ENCODE measurements at regions not wholly inside any gene's neighbourhood (a gene's known extent, or its start where the extent isn't known, plus 50 kb on each side); places are given as distances from the start of the nearest gene placed in this dataset.
A peak's percentile ranks its signal among the peaks of the same experiment; 100 is the strongest.
"Not testable (repeated sequence)": the region's sequence is repeated elsewhere in the genome, so short reads cannot be mapped to it uniquely, and the experiment has no call there.

DNA sequence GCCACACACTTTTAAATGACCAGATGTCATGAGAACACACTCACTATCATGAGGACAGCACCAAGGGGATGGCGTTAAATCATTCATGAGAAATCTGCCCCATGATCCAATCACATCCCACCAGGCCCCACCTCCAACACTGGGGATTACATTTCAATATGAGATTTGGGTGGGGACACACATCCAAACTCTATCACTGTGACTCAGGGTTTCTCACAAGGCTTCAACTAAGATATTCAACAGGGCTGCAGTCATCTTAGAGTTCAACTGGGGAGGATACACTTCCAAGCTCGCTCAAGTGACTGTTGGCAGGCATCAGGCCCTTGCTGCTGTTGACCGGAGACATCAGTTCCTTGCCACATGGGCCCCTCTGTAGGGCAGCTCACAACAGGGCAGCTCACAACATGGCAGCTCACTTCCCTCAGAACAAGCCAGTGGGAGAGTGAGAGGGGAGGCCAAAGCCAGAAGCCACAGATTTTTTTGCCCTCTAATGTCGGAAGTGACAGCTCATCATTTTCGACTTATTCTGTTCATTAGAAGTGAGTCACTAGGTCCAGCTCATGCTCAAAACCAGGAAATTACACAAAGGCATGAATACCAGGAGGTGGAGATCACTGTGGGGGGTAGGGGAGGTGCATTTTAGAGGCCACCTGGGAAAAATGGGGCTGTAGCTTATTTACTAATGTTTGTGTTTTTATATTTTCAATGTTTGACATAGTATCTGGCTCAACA is 50.8 kb upstream of the PTHLH start:
- TF ChIP-seq JUND (IDR thresholded peaks at IDR 0.05; ENCODE audit: low read depth), result no peak
- DNase-seq (ENCODE audit: low read depth in 1 of 2, low spot score in 1 of 2), result no peak
- in situ Hi-C loops (cut with HindIII; ENCODE audit: low pct_unique_long_range_greater_than_20kb, low sequenced_read_pairs), result no loop called here

DNA sequence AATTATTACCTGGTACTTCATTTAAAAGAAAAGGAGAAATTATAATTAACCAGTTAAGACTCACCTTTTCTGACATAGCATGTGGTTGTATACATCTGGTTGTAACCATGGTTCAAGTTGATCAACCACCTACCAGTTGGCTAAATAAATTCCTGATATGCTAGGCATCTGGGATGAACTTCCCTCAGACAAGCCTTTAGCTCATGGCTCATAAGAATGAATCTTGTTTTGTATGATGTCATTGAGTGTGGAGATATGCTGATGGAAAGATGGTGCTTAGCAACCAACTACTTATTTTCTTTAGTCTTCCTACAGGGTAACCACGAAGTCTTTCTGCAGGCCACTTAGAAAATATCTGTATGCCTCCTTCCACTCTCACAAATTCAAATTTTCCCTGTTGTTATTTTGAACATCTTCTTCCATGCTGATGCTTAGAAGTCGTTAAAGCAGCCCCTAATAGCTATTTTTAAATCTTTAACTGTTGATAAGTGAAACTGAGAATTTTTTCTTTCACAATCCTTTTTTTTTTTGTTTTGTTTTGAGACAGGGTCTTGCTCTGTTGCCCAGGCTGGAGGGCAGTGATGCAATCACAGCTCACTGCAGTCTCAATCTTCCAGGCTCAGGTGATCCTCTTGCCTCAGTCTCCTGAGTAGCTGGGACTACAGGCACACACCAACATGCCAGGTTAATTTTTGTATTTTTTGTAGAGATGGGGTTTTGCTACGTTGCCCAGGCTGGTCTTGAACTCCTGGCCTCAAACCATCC is 51.9 kb upstream of the PTHLH start:
- DNase-seq (ENCODE audit: low read depth in 1 of 2, low spot score in 1 of 2), result no peak
- TF ChIP-seq JUND (IDR thresholded peaks at IDR 0.05; ENCODE audit: low read depth), result no peak
- in situ Hi-C loops (cut with HindIII; ENCODE audit: low pct_unique_long_range_greater_than_20kb, low sequenced_read_pairs), result no loop called here

DNA sequence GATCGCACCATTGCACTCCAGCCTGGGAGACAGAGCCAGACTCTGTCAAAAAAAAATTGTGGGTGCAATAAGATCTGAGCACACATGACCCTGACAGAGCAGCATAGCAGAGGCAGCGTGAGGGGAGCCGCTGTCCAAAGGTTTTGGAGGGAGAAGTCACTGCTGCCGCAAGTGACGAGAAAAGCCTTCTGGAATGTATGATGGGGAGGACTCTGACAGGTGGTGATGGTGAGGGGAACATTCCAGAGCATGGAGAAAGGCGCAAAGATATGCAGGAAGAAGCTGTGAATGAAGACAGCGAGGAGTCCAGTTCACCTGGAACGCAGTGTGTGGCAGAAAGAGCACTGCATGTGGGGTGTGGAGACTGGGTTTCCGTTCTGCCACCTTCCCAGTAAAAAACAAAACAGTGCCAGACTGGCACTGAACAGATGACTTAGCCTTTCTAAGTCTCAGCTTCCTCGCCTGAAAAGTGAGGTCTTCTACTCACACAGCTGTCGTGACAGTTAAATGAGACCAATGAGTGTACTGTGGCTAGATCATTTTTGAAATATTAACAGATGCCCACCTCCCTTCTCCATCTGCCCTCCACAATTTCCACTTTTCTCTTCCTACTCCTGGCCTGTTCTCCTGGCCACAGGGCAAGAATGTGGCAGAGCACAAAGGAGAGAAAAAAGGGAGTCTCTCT is 53.4 kb upstream of the PTHLH start:
- in situ Hi-C loops (cut with HindIII; ENCODE audit: low pct_unique_long_range_greater_than_20kb, low sequenced_read_pairs), result no loop called here

DNA sequence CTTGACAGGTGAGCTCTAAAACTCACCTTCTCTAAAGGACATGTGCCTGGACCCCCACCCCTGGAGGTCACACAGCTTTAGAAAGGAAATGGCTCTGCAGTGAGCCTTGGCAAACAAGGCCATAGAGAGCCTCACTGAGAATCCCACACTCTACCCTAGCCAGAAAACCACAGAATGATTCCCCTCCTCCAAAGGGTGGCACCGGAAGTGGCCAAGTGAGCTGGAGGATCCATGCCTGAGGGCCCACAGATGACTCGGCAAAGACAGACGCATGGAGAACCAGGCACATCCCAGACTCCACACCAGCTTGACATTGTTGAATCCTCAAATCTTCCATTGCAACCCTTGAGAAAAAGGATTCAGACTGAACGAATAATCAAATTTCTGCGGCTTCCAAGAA is 54.2 kb upstream of the PTHLH start:
- in situ Hi-C loops (cut with HindIII; ENCODE audit: low pct_unique_long_range_greater_than_20kb, low sequenced_read_pairs), result no loop called here
- peak in 1 of 2 experiments; percentile 13 for DNase-seq (ENCODE audit: low read depth in 1 of 2, low spot score in 1 of 2)
- TF ChIP-seq JUND (IDR thresholded peaks at IDR 0.05; ENCODE audit: low read depth), result no peak

More for the DNA sequence above, 53.4 kb upstream of the PTHLH start:
- DNase-seq (ENCODE audit: low read depth in 1 of 2, low spot score in 1 of 2), result no peak
- TF ChIP-seq JUND (IDR thresholded peaks at IDR 0.05; ENCODE audit: low read depth), result no peak

DNA sequence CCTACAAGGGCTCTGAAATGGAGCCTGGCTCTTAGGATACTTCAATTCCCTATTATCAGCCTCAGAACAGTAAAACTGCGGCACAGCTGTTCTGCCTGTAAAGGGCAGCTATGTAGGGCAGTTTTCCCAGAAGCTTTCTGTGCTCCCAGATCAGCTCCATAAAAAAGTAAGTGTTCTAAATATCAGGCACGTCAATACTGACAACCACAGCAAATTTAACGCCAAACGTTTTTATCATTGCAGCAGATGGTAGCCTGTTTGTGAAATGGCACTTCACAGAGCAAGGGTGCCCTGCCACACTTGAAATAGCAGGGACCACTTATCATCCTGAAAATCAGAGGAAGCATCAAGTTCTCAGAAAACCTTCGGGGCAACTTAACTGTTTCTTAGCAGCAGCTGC is 54.8 kb upstream of the PTHLH start:
- TF ChIP-seq JUND (IDR thresholded peaks at IDR 0.05; ENCODE audit: low read depth), result no peak
- in situ Hi-C loops (cut with HindIII; ENCODE audit: low pct_unique_long_range_greater_than_20kb, low sequenced_read_pairs), result no loop called here
- DNase-seq (ENCODE audit: low read depth in 1 of 2, low spot score in 1 of 2), result no peak

DNA sequence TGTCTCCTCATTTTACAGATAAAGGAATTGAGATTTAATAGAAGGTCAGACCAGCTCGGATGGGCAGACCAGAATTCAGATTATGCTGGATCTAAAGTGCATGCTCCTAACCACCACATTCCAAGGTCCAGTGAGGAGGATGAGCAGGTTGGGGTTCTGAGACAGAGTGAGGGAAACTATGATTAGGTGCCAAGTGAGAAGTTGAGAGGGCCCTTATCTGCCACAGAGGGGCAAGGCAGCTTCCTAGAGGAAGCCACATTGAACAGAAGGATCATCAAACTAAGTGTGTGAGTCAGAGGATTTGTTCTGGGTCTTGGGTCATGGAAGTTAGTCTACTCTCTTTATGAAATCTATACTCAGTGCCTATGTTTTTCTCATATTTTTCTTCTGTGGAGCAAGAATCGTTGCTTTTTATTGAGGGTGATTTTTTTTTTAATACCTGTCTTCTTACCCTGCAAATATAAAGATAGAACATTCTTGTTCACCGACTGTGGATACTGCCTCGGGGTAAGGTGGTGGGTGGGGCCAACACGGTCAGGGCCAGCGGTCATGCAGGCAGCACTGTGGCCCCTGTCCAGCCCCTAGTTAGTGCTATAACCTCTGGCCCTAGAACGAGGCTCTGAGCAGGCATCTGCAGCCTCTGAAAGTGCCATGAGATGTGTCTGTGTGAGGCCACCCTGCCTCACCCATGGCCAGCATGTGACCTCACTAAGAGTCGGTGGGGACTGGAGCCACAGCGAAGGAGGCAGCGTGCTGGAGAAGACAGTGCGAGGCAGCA is 55.6 kb upstream of the PTHLH start:
- no peak for TF ChIP-seq JUND (IDR thresholded peaks at IDR 0.05; ENCODE audit: low read depth)
- in situ Hi-C loops (cut with HindIII; ENCODE audit: low pct_unique_long_range_greater_than_20kb, low sequenced_read_pairs), result no loop called here
- DNase-seq (ENCODE audit: low read depth in 1 of 2, low spot score in 1 of 2), result no peak

DNA sequence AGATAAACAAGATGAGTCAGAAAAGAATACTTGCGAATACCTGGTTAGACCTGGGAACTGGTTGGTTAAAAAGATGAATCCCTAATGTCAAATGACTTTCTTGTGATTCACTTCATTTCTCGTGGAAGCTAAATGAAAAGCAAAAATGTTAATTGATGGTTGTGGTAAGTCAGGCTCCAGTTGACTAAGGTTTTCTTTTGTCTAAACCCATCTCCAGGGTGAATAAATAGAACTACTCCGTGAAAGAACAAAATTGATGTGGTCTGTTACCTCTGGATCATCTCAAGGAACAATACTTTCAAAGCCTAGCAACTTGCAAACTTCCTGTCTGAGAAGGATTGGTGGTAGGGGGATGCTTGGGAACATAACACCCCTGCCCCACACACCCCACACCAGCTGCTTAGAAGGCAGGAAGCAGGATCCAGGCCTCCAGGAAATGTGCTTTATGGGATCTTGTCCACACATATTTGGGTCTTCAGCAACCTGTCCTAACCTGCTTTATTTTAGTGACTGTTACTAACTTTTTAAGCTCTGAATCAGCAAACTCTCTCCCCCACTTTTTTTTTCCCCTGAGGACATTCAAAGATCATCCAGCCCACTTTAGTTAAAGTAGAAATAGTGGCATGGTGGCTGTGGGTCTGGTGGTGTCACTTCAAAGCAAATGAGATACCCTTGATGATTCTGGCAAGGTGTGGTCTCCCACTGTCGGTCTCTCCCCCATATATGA is 60.4 kb upstream of the PTHLH start:
- no peak for TF ChIP-seq JUND (IDR thresholded peaks at IDR 0.05; ENCODE audit: low read depth)
- in situ Hi-C loops (cut with HindIII; ENCODE audit: low pct_unique_long_range_greater_than_20kb, low sequenced_read_pairs), result no loop called here
- no peak for DNase-seq (ENCODE audit: low read depth in 1 of 2, low spot score in 1 of 2)

DNA sequence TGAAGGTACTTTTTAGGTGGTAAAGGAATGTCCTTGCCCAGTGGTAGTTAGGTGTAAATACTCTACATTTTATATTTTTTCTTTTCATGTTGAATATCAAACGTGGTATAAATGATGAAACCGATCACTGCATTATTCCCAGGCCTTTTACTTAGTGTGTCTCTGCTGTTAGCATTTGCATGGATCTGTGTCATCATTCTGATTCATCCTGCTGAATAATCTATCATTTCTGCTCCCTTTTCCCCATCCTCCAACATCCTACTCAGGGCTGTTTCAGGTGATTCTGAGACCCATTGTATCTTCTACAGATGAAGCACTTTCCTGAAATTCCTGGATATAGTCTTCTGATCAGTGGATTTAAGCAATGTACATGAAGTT is 61.0 kb upstream of the PTHLH start:
- DNase-seq (ENCODE audit: low read depth in 1 of 2, low spot score in 1 of 2), result no peak
- in situ Hi-C loops (cut with HindIII; ENCODE audit: low pct_unique_long_range_greater_than_20kb, low sequenced_read_pairs), result no loop called here
- no peak for TF ChIP-seq JUND (IDR thresholded peaks at IDR 0.05; ENCODE audit: low read depth)

DNA sequence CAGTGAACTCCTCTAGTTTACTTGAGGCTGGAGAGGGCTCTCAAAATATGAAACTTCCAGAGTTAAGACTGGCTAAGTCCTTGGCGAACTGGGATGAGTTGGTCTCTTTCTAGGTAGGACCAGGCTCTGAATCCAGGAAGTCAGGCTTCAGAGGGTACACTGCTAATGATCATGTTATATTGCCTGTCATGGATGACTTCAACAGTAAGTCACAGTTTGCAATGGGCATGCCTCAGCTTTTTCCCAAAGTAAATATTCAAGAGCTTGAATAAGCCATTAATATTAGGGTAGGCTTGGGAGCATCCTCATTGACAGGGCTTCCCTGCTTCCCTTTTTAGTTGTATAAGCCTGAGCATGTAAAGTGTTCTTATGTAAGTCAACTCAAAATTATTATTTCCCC is 61.7 kb upstream of the PTHLH start:
- in situ Hi-C loops (cut with HindIII; ENCODE audit: low pct_unique_long_range_greater_than_20kb, low sequenced_read_pairs), result no loop called here
- no peak for DNase-seq (ENCODE audit: low read depth in 1 of 2, low spot score in 1 of 2)
- no peak for TF ChIP-seq JUND (IDR thresholded peaks at IDR 0.05; ENCODE audit: low read depth)

DNA sequence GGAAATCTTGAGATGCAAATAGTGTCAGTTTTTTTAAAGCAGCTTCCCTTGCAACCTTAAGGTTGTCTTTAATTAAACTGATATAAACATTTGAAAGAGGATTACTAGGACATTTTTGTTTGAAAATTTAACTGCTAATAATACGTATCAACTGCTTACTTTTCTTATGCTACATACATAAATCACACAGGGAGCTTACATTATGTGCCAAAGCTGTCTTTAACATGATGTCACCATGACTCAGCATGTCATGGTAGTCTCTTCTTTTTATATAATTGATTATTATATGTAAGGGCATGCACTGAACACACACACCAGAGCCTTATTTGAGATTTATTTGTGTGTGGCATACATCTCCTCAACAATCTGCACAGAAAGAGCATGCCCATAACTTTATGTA is 63.0 kb upstream of the PTHLH start:
- no peak for TF ChIP-seq JUND (IDR thresholded peaks at IDR 0.05; ENCODE audit: low read depth)
- in situ Hi-C loops (cut with HindIII; ENCODE audit: low pct_unique_long_range_greater_than_20kb, low sequenced_read_pairs), result no loop called here
- DNase-seq (ENCODE audit: low read depth in 1 of 2, low spot score in 1 of 2), result peak in 1 of 2 experiments; percentile 39

DNA sequence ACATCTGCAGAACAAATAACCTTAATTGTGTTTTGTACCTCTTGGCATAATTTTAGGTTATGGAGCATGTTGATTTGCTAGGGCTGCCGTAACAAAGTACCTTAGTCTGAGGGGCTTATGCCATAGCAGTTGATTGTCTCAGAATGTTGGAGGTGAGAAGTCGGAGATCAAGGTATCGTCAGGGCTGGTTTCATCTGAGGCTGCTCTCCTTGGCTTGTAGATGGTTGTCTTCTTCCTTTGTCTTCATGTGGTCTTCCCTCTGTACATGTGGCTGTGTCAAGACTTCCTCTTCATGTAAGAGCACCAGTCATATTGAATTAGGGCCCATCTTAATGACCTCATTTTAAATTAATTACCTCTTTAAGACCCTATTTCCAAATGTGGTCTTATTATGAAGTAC is 64.4 kb upstream of the PTHLH start:
- in situ Hi-C loops (cut with HindIII; ENCODE audit: low pct_unique_long_range_greater_than_20kb, low sequenced_read_pairs), result no loop called here
- no peak for TF ChIP-seq JUND (IDR thresholded peaks at IDR 0.05; ENCODE audit: low read depth)

DNA sequence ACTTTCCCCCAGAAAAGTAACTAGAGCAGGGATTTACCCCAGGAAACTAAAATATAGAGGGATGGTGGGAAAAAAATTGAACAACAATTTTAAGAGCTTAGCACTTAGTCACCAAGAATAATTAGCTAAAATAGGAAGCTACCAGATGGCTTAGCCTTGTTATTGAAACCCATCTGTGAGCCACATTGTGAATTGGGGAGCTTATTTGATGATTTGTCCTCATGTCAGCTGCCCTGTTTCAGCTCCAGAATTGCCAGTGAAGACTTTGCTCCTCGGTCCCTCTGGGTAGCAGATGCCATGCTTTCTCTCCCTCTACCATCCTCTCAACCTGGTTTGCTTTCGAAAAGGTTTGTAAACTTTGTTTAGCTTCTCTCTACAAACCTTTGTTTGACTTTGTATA is 67.7 kb upstream of the PTHLH start:
- no peak for DNase-seq (ENCODE audit: low read depth in 1 of 2, low spot score in 1 of 2)
- no peak for TF ChIP-seq JUND (IDR thresholded peaks at IDR 0.05; ENCODE audit: low read depth)
- in situ Hi-C loops (cut with HindIII; ENCODE audit: low pct_unique_long_range_greater_than_20kb, low sequenced_read_pairs), result no loop called here

More for the DNA sequence above, 64.4 kb upstream of the PTHLH start:
- no peak for DNase-seq (ENCODE audit: low read depth in 1 of 2, low spot score in 1 of 2)

DNA sequence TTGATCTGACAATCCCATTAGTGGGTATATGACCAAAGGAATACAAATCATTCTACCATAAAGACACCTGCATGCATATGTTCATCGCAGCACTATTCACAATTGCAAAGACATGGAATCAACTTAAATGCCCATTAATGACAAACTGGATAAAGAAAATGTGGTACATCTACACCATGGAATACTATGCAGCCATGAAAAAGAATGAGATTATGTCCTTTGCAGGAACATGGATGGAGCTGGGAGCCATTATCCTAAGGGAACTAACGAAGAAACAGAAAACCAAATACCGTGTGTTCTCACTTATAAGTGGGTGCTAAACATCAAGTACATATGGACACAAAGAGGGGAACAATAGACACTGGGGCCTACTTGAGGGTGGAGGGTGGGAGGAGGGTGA is 74.1 kb upstream of the PTHLH start:
- in situ Hi-C loops (cut with HindIII; ENCODE audit: low pct_unique_long_range_greater_than_20kb, low sequenced_read_pairs); DNase-seq (ENCODE audit: low read depth in 1 of 2, low spot score in 1 of 2): not testable (repeated sequence)

Measured in T47D (cell line).